ENCODE measurements at regions not wholly inside any gene's neighbourhood (a gene's known extent, or its start where the extent isn't known, plus 50 kb on each side); places are given as distances from the start of the nearest gene placed in this dataset.

DNA sequence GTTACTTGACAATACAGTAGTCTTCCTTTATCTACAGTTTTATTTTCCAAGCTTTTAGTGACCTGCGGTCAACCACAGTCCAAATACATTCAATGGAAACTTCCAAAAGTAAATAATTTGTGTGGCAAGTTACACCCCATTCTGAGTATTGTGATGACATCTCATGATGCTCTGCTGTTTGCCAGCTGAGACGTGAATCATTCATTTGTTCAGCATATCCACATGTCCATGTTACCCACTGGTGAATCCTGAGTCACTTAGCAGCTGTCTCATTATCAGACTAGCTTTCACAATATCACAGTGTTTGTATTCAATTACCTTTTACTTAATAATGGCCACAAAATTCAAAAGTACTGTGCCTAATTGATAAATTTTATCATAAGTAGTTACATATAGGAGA lies 179.8 kb downstream of the PRR20E start:
- in situ Hi-C loops (cut with MboI; ENCODE audit: low pct_unique_long_range_greater_than_20kb, low sequenced_read_pairs, unreplicated experiment), result no loop called here
- no peak for DNase-seq (ENCODE audit: low spot score)
- TF ChIP-seq, protein P1, sequence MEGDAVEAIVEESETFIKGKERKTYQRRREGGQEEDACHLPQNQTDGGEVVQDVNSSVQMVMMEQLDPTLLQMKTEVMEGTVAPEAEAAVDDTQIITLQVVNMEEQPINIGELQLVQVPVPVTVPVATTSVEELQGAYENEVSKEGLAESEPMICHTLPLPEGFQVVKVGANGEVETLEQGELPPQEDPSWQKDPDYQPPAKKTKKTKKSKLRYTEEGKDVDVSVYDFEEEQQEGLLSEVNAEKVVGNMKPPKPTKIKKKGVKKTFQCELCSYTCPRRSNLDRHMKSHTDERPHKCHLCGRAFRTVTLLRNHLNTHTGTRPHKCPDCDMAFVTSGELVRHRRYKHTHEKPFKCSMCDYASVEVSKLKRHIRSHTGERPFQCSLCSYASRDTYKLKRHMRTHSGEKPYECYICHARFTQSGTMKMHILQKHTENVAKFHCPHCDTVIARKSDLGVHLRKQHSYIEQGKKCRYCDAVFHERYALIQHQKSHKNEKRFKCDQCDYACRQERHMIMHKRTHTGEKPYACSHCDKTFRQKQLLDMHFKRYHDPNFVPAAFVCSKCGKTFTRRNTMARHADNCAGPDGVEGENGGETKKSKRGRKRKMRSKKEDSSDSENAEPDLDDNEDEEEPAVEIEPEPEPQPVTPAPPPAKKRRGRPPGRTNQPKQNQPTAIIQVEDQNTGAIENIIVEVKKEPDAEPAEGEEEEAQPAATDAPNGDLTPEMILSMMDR (IDR thresholded peaks at IDR 0.05; ENCODE audit: extremely low read depth, insufficient read depth, missing control alignments), result no peak

- DNase-seq (ENCODE audit: low spot score), result no peak
- TF ChIP-seq, protein P1 (IDR thresholded peaks at IDR 0.05; ENCODE audit: extremely low read depth, insufficient read depth, missing control alignments), result no peak
- in situ Hi-C loops (cut with MboI; ENCODE audit: low pct_unique_long_range_greater_than_20kb, low sequenced_read_pairs, unreplicated experiment), result no loop called here
Measured at GRCh38 chr13:57352114-57352513, 185.1 kb downstream of the PRR20E start.

GRCh38 chr13:57353831-57354230 lies 186.8 kb downstream of the PRR20E start:
- in situ Hi-C loops (cut with MboI; ENCODE audit: low pct_unique_long_range_greater_than_20kb, low sequenced_read_pairs, unreplicated experiment), result no loop called here
- no peak for DNase-seq (ENCODE audit: low spot score)
- TF ChIP-seq, protein P1 (IDR thresholded peaks at IDR 0.05; ENCODE audit: extremely low read depth, insufficient read depth, missing control alignments), result no peak

DNA sequence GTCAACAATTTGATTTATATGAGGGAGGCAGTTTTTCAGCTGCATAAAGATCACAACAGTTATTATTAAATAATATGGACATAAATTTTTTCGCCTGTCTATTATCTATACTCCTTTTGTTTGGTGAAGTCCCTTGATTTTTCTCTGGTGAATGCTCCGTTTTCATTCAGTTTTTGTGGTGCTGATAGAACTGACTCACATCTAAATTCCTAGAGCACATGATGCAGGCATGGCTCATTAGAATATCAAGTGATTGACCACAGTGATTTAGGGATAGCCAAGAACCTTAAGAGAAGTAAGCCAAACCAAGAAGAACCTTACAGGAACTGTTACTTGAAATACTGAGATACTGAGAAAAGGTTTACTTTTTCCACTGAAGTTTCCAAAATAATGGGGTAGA lies 208.9 kb downstream of the PRR20E start:
- in situ Hi-C loops (cut with MboI; ENCODE audit: low pct_unique_long_range_greater_than_20kb, low sequenced_read_pairs, unreplicated experiment), result no loop called here

DNA sequence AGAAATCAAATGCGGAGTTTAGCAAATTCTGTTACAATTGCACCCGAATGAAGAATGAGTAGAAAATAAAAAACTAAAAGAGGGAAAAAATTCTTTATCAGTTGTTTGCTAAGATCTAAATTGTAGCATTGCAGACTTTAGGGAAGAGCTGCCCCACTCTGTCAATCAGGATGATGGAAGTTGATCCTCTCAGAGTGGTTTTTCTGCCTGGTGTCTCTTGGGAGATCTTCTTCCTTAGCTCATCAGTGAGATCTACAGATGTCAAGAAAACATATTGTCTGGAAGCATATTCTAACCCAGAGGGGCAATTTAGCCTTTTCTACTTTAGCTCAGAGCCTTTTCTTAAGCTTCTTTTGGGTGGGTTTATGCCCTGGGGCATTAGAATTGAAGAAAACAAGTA lies 223.2 kb upstream of the PCDH17 start:
- DNase-seq (ENCODE audit: low spot score), result no peak
- TF ChIP-seq, protein P1 (IDR thresholded peaks at IDR 0.05; ENCODE audit: extremely low read depth, insufficient read depth, missing control alignments), result no peak
- in situ Hi-C loops (cut with MboI; ENCODE audit: low pct_unique_long_range_greater_than_20kb, low sequenced_read_pairs, unreplicated experiment), result no loop called here

More for the DNA sequence above, 208.9 kb downstream of the PRR20E start:
- no peak for DNase-seq (ENCODE audit: low spot score)
- TF ChIP-seq, protein P1 (IDR thresholded peaks at IDR 0.05; ENCODE audit: extremely low read depth, insufficient read depth, missing control alignments), result no peak

- TF ChIP-seq, protein P1 (IDR thresholded peaks at IDR 0.05; ENCODE audit: extremely low read depth, insufficient read depth, missing control alignments), result no peak
- DNase-seq (ENCODE audit: low spot score), result no peak
- in situ Hi-C loops (cut with MboI; ENCODE audit: low pct_unique_long_range_greater_than_20kb, low sequenced_read_pairs, unreplicated experiment), result no loop called here
Measured at GRCh38 chr13:57409121-57409520, 222.4 kb upstream of the PCDH17 start.

DNA sequence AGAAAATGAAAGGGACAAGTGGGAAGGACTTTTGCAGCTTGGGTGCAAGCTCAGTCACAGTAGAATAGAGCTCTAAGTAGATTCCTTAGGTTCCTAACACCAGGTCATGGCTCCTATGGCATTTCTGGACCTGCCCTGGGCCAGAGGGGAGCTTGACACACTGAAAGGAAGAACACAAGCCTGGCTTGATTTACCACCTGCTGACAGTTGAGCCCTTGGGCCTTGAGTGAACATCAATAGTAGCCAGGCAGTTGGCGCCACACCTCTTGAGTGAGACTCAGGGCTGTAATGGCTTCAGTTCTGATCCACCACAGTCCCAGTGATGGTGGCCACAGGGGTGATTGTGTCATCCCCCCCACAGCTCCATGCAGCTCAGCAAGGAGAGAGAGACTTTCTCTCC lies 221.9 kb upstream of the PCDH17 start:
- in situ Hi-C loops (cut with MboI; ENCODE audit: low pct_unique_long_range_greater_than_20kb, low sequenced_read_pairs, unreplicated experiment), result no loop called here
- TF ChIP-seq, protein P1 (IDR thresholded peaks at IDR 0.05; ENCODE audit: extremely low read depth, insufficient read depth, missing control alignments), result no peak
- no peak for DNase-seq (ENCODE audit: low spot score)

All from GM13977 (cell line).